Neural cell (in vitro differentiated cells): ENCODE measurements at regions not wholly inside any gene's neighbourhood (a gene's known extent, or its start where the extent isn't known, plus 50 kb on each side); places are given as distances from the start of the nearest gene placed in this dataset.

ENCODE experiments used
- EZH2 ChIP-seq: fragments of 200-600, 300-800 bp; shearing (Covaris generic), sonication (generic); IDR thresholded peaks from 2 replicates; pipeline ENCODE4 v1.6.1; 2014; ENCODE audit warnings: antibody characterized with exemption, low read length, borderline replicate concordance, mild to moderate bottlenecking; ENCODE audit not compliant: insufficient read depth, poor library complexity, severe bottlenecking
- TF ChIP-seq, protein P1 (sequence below): fragments of 450-650 bp; IDR thresholded peaks from 2 replicates; pipeline ENCODE4 v1.5.1; 2014; ENCODE audit warnings: antibody characterized with exemption, mild to moderate bottlenecking, moderate library complexity; ENCODE audit not compliant: poor library complexity, severe bottlenecking

DNA sequence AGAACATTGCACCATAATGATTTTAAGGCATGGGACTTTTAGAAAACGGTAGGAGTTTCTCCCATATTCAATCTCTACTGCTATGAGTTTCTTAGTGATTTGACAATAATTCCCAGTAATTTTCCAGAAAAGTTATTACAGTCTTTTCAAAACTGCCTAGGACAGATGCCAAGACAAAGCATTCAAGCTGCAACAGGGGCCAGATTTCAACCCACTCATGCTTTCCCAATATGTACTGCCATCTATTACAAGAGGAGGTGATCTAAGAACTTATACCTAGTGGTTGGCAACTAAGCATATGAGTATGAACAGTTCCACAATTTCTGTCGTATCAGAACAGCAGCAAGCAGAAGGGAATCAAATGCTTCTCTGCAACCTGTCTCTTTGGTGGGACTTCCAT is 95.1 kb upstream of the TMED7 start:
- TF ChIP-seq, protein P1, sequence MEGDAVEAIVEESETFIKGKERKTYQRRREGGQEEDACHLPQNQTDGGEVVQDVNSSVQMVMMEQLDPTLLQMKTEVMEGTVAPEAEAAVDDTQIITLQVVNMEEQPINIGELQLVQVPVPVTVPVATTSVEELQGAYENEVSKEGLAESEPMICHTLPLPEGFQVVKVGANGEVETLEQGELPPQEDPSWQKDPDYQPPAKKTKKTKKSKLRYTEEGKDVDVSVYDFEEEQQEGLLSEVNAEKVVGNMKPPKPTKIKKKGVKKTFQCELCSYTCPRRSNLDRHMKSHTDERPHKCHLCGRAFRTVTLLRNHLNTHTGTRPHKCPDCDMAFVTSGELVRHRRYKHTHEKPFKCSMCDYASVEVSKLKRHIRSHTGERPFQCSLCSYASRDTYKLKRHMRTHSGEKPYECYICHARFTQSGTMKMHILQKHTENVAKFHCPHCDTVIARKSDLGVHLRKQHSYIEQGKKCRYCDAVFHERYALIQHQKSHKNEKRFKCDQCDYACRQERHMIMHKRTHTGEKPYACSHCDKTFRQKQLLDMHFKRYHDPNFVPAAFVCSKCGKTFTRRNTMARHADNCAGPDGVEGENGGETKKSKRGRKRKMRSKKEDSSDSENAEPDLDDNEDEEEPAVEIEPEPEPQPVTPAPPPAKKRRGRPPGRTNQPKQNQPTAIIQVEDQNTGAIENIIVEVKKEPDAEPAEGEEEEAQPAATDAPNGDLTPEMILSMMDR: no peak
- no peak for TF ChIP-seq EZH2
